HUES64 (cell line): ENCODE measurements at regions not wholly inside any gene's neighbourhood (a gene's known extent, or its start where the extent isn't known, plus 50 kb on each side); places are given as distances from the start of the nearest gene placed in this dataset.

Experiments used
- H3K27ac ChIP-seq: 2 replicates; pipeline ENCODE4 v1.7.0; 2013; ENCODE audit warnings: low read depth, low read length, inconsistent platforms
- H3K27me3 ChIP-seq: 2 replicates; pipeline ENCODE4 v1.6.1; 2013; ENCODE audit warnings: mild to moderate bottlenecking, low read length; ENCODE audit not compliant: insufficient read depth
- H3K36me3 ChIP-seq: 2 replicates; pipeline ENCODE4 v1.6.1; 2013; ENCODE audit warnings: mild to moderate bottlenecking, low read length; ENCODE audit not compliant: insufficient read depth
- H3K4me1 ChIP-seq: 2 replicates; pipeline ENCODE4 v1.6.1; 2013; ENCODE audit warnings: mild to moderate bottlenecking, low read length, moderate library complexity; ENCODE audit not compliant: insufficient read depth
- H3K4me3 ChIP-seq: 2 replicates; pipeline ENCODE4 v1.5.1; 2013; ENCODE audit warnings: mild to moderate bottlenecking, low read length, moderate library complexity
- H3K9ac ChIP-seq: 2 replicates; pipeline ENCODE4 v1.6.1; 2013; ENCODE audit warnings: mild to moderate bottlenecking, low read depth, low read length
- H3K9me3 ChIP-seq: 2 replicates; pipeline ENCODE4 v1.6.1; 2013; ENCODE audit warnings: low read depth, low read length; ENCODE audit not compliant: insufficient read depth
- WGBS: fragments of 150-250, 120-280 bp; methylation state at CpG from one replicate; pipeline ENCODE4 v1.1.7; 2013; ENCODE audit warnings: missing lambda C conversion rate; 5-methylcytosine and 5-hydroxymethylcytosine counted together

DNA sequence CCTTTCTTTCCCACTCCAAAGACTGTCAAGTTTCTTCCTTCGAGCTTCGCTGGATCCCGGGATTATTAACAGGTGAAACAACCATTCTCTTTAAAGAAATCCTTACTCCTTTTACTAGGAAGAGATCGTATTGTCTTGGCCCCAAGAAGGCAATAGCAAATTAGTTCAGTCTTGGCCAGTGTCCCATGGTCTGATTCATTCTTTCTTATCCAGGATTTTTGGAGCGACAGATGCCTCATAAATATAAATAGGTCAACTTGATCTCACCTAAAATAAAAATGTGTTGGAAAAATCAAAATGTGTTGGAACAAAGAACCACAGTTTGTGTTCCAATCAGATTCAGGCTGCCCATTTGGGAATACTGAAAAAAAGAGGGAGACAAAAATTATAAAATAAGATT is 140.1 kb upstream of the TMEM108 start:
- no peaks in the 10 kb centered on the region for H3K27me3 ChIP-seq
- no peak overlapping the region for H3K9ac ChIP-seq
- H3K4me1 ChIP-seq = no peaks in the 10 kb centered on the region
- no peaks in the 10 kb centered on the region for H3K9me3 ChIP-seq
- no peak overlapping the region for H3K27ac ChIP-seq
- 98% methylated on average over 5 of the region's 5 CpGs for WGBS
- H3K36me3 ChIP-seq = no peaks in the 10 kb centered on the region
- no peak overlapping the region for H3K4me3 ChIP-seq

DNA sequence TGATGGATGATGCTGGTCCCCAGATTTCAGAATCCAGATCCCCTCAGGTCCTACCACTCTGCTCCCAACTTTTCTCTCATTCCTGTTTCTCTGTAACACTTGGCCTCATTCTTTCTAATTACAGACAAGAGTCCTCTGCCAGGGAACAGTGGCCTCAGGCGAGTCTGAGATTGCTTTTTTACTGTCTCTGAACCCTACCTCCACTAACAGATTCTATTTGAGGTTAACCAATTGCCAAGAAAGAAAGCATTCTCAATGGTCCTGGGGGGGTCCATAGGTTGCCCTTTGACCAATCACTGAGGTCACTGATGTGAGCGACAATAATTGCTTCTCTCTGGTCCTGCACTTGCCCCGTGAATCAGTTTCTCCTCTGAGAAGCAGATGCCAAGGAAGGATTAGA is 145.2 kb upstream of the TMEM108 start:
- Histone ChIP-seq H3K4me1 (no peaks in the 10 kb centered on the region), H3K9ac (no peak overlapping the region), H3K4me3 (no peak overlapping the region), H3K36me3 (no peaks in the 10 kb centered on the region), H3K27ac (no peak overlapping the region), H3K27me3 (no peaks in the 10 kb centered on the region), H3K9me3 (no peaks in the 10 kb centered on the region)
- 74% methylated on average over 3 of the region's 3 CpGs for WGBS

DNA sequence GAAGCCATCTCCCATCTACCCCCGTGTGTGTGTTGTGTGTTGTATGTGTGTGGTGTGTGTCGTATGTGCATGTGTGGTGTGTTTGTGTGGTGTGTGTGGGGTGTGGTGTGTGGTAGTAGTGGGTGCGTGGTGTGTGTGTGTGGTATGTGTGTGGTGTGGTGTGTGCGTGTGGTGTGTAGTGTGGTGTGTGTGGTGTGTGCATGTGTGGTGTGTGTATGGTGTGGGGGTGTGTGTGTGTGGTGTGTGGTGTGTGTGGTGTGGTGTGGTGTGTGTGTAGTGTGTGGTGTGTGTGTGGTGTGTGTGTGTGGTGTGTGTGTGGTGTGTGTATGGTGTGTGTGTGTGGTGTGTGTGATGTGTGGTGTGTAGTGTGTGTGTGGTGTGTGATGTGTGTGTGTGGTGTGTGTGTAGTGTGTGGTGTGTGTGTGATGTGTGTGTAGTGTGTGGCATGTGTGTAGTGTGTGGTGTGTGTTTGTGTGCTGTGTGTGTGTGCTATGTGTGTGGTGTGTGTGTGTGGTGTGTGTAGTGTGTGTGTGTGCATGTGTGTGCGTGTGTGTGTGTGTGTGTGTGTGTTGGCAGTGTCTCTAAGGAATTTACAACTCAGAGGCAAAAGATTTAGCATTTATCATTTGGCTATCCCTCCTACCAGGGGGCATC is 156.3 kb upstream of the TMEM108 start:
- WGBS = 70% methylated on average over 4 of the region's 5 CpGs
- H3K4me1 ChIP-seq = no peaks in the 10 kb centered on the region
- no peak overlapping the region for H3K4me3 ChIP-seq
- no peak overlapping the region for H3K9ac ChIP-seq
- H3K27me3 ChIP-seq = peaks cover 8% of the 10 kb centered on the region
- H3K27ac ChIP-seq = no peak overlapping the region
- no peaks in the 10 kb centered on the region for H3K9me3 ChIP-seq
- no peaks in the 10 kb centered on the region for H3K36me3 ChIP-seq

DNA sequence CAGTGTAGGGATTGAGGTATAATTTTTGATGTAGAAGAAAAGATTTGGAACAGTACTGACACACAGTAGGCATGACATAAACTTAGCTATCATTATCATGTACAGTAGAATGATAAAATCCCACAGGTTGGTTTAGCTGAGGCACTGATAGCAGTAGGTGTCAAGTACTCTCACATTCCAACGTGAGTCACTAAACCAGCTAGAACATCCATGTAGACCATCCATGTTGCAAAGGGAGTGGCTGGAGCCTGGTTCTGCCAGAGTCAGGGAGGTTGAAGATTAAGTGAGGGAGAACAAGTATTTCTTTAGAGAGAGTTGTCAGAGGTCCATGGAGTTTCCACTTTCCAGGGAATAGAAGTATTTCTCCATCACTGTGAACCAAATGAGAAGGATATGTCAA is 157.2 kb upstream of the TMEM108 start:
- H3K36me3 ChIP-seq = no peaks in the 10 kb centered on the region
- WGBS = 90% methylated on average over 1 of the region's 1 CpG
- no peaks in the 10 kb centered on the region for H3K4me1 ChIP-seq
- no peak overlapping the region for H3K4me3 ChIP-seq
- H3K9me3 ChIP-seq = no peaks in the 10 kb centered on the region
- no peak overlapping the region for H3K9ac ChIP-seq
- H3K27me3 ChIP-seq = peaks cover 8% of the 10 kb centered on the region
- H3K27ac ChIP-seq = no peak overlapping the region

DNA sequence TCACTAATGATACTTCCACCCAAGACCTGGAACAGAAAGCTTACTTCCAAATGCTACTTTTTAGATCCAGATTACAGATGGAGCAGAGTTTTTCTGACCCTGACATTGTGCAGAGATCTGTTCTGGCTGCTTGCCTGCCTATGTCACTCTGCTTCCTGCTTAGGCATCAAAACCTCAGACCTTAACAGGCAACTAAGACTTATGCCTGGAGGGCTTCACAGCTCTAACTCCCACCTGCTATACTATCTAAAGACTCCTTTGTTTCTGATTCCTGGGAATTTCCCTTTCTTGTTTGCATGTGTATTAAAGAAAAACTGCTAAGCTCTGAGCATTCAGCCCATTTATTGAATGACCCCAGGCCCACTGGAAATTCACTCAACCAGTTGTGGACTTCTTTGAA is 157.4 kb upstream of the NPHP3 start:
- Histone ChIP-seq H3K9me3 (no peaks in the 10 kb centered on the region), H3K27ac (no peak overlapping the region), H3K9ac (no peak overlapping the region), H3K4me1 (no peaks in the 10 kb centered on the region), H3K4me3 (no peak overlapping the region), H3K27me3 (peaks cover 8% of the 10 kb centered on the region), H3K36me3 (no peaks in the 10 kb centered on the region)

DNA sequence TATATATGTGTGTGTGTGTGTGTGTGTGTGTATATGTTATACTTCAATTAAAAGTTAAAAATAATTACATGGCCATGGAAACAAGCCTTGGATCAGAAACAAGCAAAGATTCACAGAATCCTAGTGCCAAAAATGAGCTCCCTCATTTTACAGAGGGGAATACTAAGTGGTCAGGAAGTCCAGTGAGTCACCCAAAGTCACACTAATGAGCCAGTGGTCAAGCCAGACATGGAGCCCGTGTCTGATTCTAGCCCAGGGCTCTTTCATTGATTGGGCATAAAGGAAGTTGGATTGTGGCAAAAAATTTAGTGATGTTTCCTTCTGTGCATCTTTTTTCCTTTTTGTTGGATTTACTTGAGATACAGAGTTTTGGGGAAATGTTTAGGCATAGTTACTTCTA is 152.5 kb upstream of the NPHP3 start:
- Histone ChIP-seq H3K4me3 (no peak overlapping the region), H3K4me1 (no peaks in the 10 kb centered on the region), H3K27ac (no peak overlapping the region), H3K27me3 (no peaks in the 10 kb centered on the region), H3K9me3 (no peaks in the 10 kb centered on the region), H3K9ac (no peak overlapping the region), H3K36me3 (no peaks in the 10 kb centered on the region)
- 87% methylated on average over 1 of the region's 1 CpG for WGBS

DNA sequence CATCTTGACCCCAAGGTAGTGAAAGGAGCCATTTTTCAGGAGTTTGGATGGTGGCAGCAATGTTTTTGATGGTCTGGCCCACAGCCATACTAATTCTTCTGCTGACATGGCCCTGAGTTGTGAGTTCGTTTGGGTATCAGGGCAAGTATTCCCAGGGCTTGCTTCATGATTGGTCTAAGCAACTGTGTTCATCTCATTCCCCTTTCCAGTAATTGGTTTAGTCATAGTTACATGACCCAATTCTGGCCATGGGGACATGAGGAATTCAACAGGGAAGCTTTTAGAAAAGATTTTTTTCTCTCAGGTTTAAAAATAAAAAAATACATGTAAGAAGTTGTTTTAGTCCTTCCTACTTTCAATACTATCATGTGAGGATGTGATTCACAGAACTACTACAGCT is 150.5 kb upstream of the NPHP3 start:
- WGBS = 82% methylated on average over 1 of the region's 1 CpG
- Histone ChIP-seq H3K27me3 (no peaks in the 10 kb centered on the region), H3K4me3 (no peak overlapping the region), H3K36me3 (no peaks in the 10 kb centered on the region), H3K9ac (no peak overlapping the region), H3K4me1 (no peaks in the 10 kb centered on the region), H3K27ac (no peak overlapping the region), H3K9me3 (no peaks in the 10 kb centered on the region)

DNA sequence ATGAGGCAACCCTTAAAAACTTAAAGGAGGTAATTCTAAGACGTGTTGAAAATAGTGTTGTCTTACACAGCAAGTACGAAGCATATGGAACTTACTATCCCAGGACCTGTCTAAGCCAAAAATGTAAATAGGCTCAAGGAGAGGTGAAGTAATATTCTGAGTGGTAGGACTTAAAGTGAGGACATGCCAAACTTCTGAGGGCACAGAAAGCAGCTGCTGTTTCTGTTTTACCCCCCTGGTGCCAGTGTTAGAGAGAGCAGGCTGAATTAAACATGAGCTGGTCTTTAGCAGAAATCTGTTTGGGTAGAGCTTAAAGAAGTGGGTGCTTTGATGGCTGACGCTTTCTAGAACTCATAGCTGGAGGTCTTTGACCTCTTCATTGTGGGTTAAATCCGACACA is 149.7 kb upstream of the NPHP3 start:
- no peaks in the 10 kb centered on the region for H3K36me3 ChIP-seq
- no peaks in the 10 kb centered on the region for H3K4me1 ChIP-seq
- no peaks in the 10 kb centered on the region for H3K27me3 ChIP-seq
- WGBS = 98% methylated on average over 4 of the region's 4 CpGs
- no peak overlapping the region for H3K9ac ChIP-seq
- H3K27ac ChIP-seq = no peak overlapping the region
- H3K9me3 ChIP-seq = no peaks in the 10 kb centered on the region
- H3K4me3 ChIP-seq = no peak overlapping the region

DNA sequence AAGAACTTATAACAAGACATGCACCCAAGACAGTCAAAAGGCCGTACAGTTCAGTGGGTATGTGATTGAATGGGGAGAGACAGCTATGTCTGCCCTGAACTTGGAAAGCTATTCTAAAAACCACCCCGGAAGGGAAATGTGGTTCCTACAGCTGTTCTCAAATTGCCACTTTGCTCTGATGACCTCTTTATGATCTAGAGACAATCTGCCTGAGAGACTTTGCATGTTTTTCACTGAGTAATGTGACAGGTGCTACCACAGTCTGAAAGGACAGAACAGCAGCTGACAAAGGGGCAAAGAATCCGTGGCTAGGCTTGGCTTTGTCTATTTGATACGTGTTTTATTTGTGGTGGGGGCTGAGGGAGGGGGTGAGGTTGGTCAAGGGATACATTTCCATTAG is 148.3 kb upstream of the NPHP3 start:
- no peaks in the 10 kb centered on the region for H3K36me3 ChIP-seq
- no peak overlapping the region for H3K4me3 ChIP-seq
- no peaks in the 10 kb centered on the region for H3K9me3 ChIP-seq
- no peak overlapping the region for H3K9ac ChIP-seq
- H3K27ac ChIP-seq = no peak overlapping the region
- no peaks in the 10 kb centered on the region for H3K4me1 ChIP-seq
- WGBS = 91% methylated on average over 4 of the region's 4 CpGs
- no peaks in the 10 kb centered on the region for H3K27me3 ChIP-seq

DNA sequence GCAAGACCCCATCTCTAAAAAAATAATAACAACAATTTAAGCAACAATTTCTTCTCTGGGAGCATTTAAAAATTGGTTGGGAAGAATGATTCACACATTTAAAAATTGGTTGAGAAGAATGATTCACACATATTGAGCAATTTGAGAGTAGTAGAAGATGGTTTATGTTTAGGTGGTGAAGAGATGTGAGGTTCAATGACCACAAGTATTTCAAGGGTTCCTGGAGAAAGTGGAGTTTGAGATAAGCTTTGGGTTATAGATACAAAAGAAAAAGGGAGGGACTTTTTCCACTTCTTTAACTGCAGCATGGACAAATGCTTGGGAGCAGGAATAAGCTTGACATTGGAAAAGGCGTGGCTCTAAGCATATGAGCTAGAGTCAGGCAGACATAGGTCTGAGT is 145.7 kb upstream of the NPHP3 start:
- Histone ChIP-seq H3K9me3 (no peaks in the 10 kb centered on the region), H3K4me1 (no peaks in the 10 kb centered on the region), H3K27ac (no peak overlapping the region), H3K9ac (no peak overlapping the region), H3K4me3 (no peak overlapping the region), H3K27me3 (no peaks in the 10 kb centered on the region), H3K36me3 (no peaks in the 10 kb centered on the region)
- WGBS = 89% methylated on average over 1 of the region's 1 CpG

DNA sequence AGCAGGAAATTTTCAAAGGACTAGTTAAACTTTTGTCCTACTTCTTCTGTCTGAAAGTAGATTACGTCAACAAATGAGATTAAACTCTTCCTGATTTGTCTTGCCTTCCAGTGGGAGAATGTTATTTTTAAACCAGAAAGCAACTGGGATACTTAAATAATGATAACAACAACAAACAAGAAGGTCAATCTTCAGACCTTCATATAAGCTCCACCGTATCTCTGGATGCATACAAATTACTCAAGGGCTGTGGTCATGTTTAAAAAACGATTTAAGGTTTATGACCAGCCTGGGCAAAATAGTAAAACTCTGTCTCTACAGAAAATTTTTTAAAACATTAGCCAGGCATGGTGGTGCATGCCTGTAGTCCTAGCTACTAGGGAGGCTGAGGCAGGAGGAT is 145.3 kb upstream of the NPHP3 start:
- 89% methylated on average over 3 of the region's 3 CpGs for whole genome bisulfite sequencing
- Histone ChIP-seq H3K27me3 (no peaks in the 10 kb centered on the region), H3K9me3 (no peaks in the 10 kb centered on the region), H3K36me3 (no peaks in the 10 kb centered on the region), H3K9ac (no peak overlapping the region), H3K27ac (no peak overlapping the region), H3K4me3 (no peak overlapping the region), H3K4me1 (no peaks in the 10 kb centered on the region)

DNA sequence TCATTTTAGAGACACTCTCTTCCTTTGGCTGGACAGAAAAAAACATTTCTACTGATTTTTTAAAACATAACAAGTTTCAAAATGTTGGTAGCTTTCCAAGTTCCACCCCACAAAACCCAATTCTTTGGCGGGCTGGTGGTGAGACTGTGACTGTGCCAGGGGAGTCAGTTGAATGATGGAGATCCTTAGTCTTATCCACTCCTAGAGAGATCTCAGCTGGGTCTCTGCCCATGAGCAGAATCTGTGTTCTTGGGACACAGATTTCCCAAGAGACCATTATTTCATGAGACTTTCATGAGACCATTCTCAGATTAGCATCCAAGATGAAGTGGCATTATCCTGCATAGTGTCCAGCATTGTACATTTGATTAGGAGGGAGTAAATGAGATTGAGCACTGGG is 135.1 kb upstream of the NPHP3 start:
- WGBS = 100% methylated on average over 1 of the region's 1 CpG
- H3K27me3 ChIP-seq = no peaks in the 10 kb centered on the region
- no peaks in the 10 kb centered on the region for H3K36me3 ChIP-seq

More for the DNA sequence above, 135.1 kb upstream of the NPHP3 start:
- Histone ChIP-seq H3K9me3 (no peaks in the 10 kb centered on the region), H3K27ac (no peak overlapping the region), H3K4me1 (no peaks in the 10 kb centered on the region), H3K4me3 (no peak overlapping the region), H3K9ac (no peak overlapping the region)
